HepG2 (cell line): ENCODE measurements at regions not wholly inside any gene's neighbourhood (a gene's known extent, or its start where the extent isn't known, plus 50 kb on each side); places are given as distances from the start of the nearest gene placed in this dataset.

Experiments used
- ATAC-seq: fragments of 200-7000 bp; cut with Tn5 transposase; 3 replicates; pipeline ENCODE4 v1.9.1; 2020; ENCODE audit warnings: mild to moderate bottlenecking, moderate library complexity
- BruUV-seq: library from RNA; stranded (reverse); fragments of 400-500 nt; replicated peaks from 2 replicates; lab custom pipeline; 2021; lab: Mats Ljungman, UMichigan
- CTCF ChIA-PET: fragments of 300-600 bp; formaldehyde crosslinking; extraction: SDS; loops from one replicate; lab custom pipeline; 2021; ENCODE audit warnings: low total read pairs, inconsistent platforms, low intra/inter-chr PET ratio; lab: Yijun Ruan, JAX
- POLR2A ChIA-PET: fragments of 350-600 bp; sonication (Branson Sonifier 250); formaldehyde crosslinking; loops from one replicate; lab custom pipeline; 2020; ENCODE audit warnings: antibody characterized with exemption, inconsistent platforms; lab: Yijun Ruan, JAX
- DNase-seq: peaks from one replicate; pipeline ENCODE4 v3.0.0-alpha.2; 2015; ENCODE audit warnings: low spot score
- FAIRE-seq: peaks from 3 replicates; lab custom pipeline; 2011; peaks lifted over from hg19 to GRCh38; lab: Jason Lieb, UNC
- H2AFZ ChIP-seq: one replicate; pipeline ENCODE4 v1.6.1; 2011; ENCODE audit warnings: low read length, inconsistent platforms
- H3K27ac ChIP-seq: fragments of 300-600 bp; 3 replicates; pipeline ENCODE4 v1.8.0; 2011; ENCODE audit warnings: mixed run types, mild to moderate bottlenecking, mixed read lengths, low read length, inconsistent platforms; ENCODE audit not compliant: insufficient read depth; ENCODE audit errors: extremely low read length
- H3K27me3 ChIP-seq, 2 experiments: fragments of 200-600 bp in 1 of 2; 2 replicates in 1 of 2; 3 replicates in 1 of 2; pipeline versions ENCODE4 v1.6.0 to v1.8.0; 2011; ENCODE audit warnings: low read length in 2 of 2, mild to moderate bottlenecking in 2 of 2, moderate library complexity in 2 of 2, inconsistent platforms in 1 of 2; ENCODE audit not compliant: insufficient read depth in 2 of 2, control insufficient read depth in 1 of 2
- H3K36me3 ChIP-seq, 2 experiments: fragments of 200-600 bp in 1 of 2; replicated peaks in 1 of 2; 2 replicates in 1 of 2; 3 replicates in 1 of 2; pipeline versions ENCODE4 v1.5.1 to v1.8.0; 2011; ENCODE audit warnings: low read length in 2 of 2, inconsistent platforms in 1 of 2; ENCODE audit not compliant: insufficient read depth in 2 of 2, control insufficient read depth in 1 of 2
- H3K4me1 ChIP-seq: 2 replicates; pipeline ENCODE4 v1.5.1; 2012; ENCODE audit warnings: low read length, inconsistent platforms; ENCODE audit not compliant: insufficient read depth
- H3K4me2 ChIP-seq: 2 replicates; pipeline ENCODE4 v1.6.0; 2011; ENCODE audit warnings: low read depth, low read length, inconsistent platforms
- H3K4me3 ChIP-seq, 3 experiments: fragments of 200-600 bp in 1 of 3; sonication (generic), shearing (Covaris generic) in 1 of 3; replicated peaks in 1 of 3; 2 replicates each; pipeline ENCODE4 v1.5.1; 2011 to 2016; ENCODE audit warnings: low read length in 3 of 3, inconsistent platforms in 2 of 3, low read depth in 2 of 3, mild to moderate bottlenecking in 2 of 3, control low read depth in 1 of 3, mixed read lengths in 1 of 3; ENCODE audit not compliant: insufficient read depth in 1 of 3
- H3K79me2 ChIP-seq: one replicate; pipeline ENCODE4 v1.6.1; 2011; ENCODE audit warnings: low read length, inconsistent platforms; ENCODE audit not compliant: insufficient read depth
- H3K9ac ChIP-seq: 2 replicates; pipeline ENCODE4 v1.6.0; 2011; ENCODE audit warnings: mild to moderate bottlenecking, low read depth, low read length, inconsistent platforms; ENCODE audit not compliant: insufficient read depth
- H3K9me3 ChIP-seq: 2 replicates; pipeline ENCODE4 v1.5.1; 2012; ENCODE audit warnings: mild to moderate bottlenecking, low read length
- H4K20me1 ChIP-seq: 2 replicates; pipeline ENCODE4 v1.6.0; 2011; ENCODE audit warnings: inconsistent platforms, mild to moderate bottlenecking, low read length, moderate library complexity; ENCODE audit not compliant: insufficient read depth
- ATRX ChIP-seq: sonication (generic); formaldehyde crosslinking; IDR thresholded peaks from 2 replicates; pipeline ENCODE4 v1.4.0; 2020; ENCODE audit warnings: missing genetic modification reagents, borderline replicate concordance
- MAFF ChIP-seq: IDR thresholded peaks from 2 replicates; pipeline ENCODE4 v1.6.1; 2011; ENCODE audit warnings: low read depth, low read length, improper control_type of control experiment
- MAFK ChIP-seq, 2 experiments: IDR thresholded peaks in 1 of 2; conservative IDR thresholded peaks in 1 of 2; 2 replicates each; pipeline ENCODE4 v1.6.1; 2011; ENCODE audit warnings: improper control_type of control experiment in 2 of 2, low read length in 2 of 2
- SRY ChIP-seq: sonication (generic); formaldehyde crosslinking; IDR thresholded peaks from 2 replicates; pipeline ENCODE4 v1.8.0; 2022; ENCODE audit warnings: mild to moderate bottlenecking, missing genetic modification reagents
- ZEB1 ChIP-seq: IDR thresholded peaks from 2 replicates; pipeline ENCODE4 v1.6.1; 2012; ENCODE audit warnings: mild to moderate bottlenecking, low read depth, inconsistent platforms; ENCODE audit not compliant: insufficient replicate concordance
- ZNF451 ChIP-seq: sonication (generic); formaldehyde crosslinking; IDR thresholded peaks from 2 replicates; pipeline ENCODE4 v1.5.0; 2020; ENCODE audit warnings: mild to moderate bottlenecking, missing genetic modification reagents
- ZSCAN12 ChIP-seq: sonication (generic); formaldehyde crosslinking; IDR thresholded peaks from 2 replicates; pipeline ENCODE4 v1.9.0; 2021; ENCODE audit warnings: mild to moderate bottlenecking, missing genetic modification reagents
- WGBS: methylation state at CpG from one replicate; pipeline ENCODE4 v1.1.6; 2017; ENCODE audit warnings: low lambda C conversion rate; 5-methylcytosine and 5-hydroxymethylcytosine counted together
- in situ Hi-C: cut with HindIII; loops from 2 replicates; pipeline ENCODE4 v1.10.0; 2017; ENCODE audit warnings: low pct_unique_long_range_greater_than_20kb; ENCODE audit not compliant: extremely low pct_ligation_motif_present
- intact Hi-C: fragments of 100-400 bp; cut with micrococcal nuclease; formaldehyde crosslinking; loops from one replicate; pipeline ENCODE4 v1.10.0; 2022; ENCODE audit not compliant: unreplicated experiment

DNA sequence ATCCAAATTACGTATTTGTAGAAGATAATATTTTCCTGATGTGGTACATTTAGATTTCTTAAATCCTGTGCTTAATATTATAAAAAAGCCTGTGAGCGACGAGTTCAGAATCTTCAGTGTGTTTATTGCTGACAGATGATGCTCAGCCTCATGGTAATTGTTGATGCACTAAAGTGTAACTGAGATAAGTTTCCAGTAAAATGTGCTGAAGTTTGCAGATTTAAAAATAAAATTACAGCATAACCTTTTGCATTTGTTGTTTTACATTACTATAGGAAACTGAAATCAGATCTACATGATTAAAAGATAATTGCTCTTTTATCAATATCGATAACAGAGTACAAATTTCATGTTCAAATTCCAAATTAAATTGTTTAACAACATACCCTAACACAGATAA lies 307.6 kb downstream of the FIGN start:
- Histone ChIP-seq H3K4me3 (no peak overlapping the region), H3K9me3 (no peaks in the 10 kb centered on the region), H3K9ac (no peak overlapping the region), H3K4me1 (no peaks in the 10 kb centered on the region), H3K27ac (no peak overlapping the region), H4K20me1 (no peaks in the 10 kb centered on the region), H2AFZ (no peak overlapping the region), H3K4me2 (no peak overlapping the region), H3K36me3 (no peaks in the 10 kb centered on the region), H3K79me2 (no peaks in the 10 kb centered on the region), H3K27me3 (no peaks in the 10 kb centered on the region)
- no peak for TF ChIP-seq ZSCAN12 (CRISPR knock-in tag)
- TF ChIP-seq MAFK (conservative IDR thresholded peaks at IDR 0.05 in 1 of 2, IDR thresholded peaks at IDR 0.05 in 1 of 2; ENCODE audit: low read length in 2 of 2), result peak; percentile 70 to 80; a peak in 3 of 4 replicates
- peak; percentile 65 for TF ChIP-seq MAFF
- POLR2A ChIA-PET, result no interaction called here
- ATAC-seq (no peak), DNase-seq (no peak), FAIRE-seq (no peak)
- intact Hi-C loops (no loop called here), in situ Hi-C loops (no loop called here)
- CTCF ChIA-PET, result no interaction called here
- WGBS, result 10% methylated on average over 4 of the region's 4 CpGs
- BruUV-seq, result no TSS peak

DNA sequence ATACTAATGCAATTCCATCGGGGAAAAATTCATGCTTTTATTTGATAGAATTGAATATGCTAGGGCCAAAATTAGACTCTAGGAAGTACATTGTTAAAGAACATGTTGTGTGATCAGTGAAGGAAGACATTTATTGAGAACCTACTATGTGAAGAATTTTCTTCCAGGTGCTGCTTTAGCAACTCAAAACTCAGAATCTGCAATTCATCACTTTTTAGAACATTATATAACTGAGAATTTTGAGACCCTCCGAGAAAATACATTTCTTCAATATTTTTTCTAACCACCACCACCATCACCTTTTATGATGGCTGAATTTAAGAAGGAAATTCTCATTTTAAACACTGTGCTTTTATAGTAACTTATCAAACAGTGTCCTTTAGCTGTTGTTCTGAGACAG lies 315.2 kb downstream of the FIGN start:
- no peak overlapping the region for H3K4me2 ChIP-seq
- CTCF ChIA-PET, result no interaction called here
- H3K4me3 ChIP-seq, result no peak overlapping the region
- no peak for TF ChIP-seq ZEB1
- peak; percentile 49 for TF ChIP-seq MAFF
- no peak for TF ChIP-seq ATRX (CRISPR knock-in tag)
- TF ChIP-seq ZNF451 (CRISPR knock-in tag), result no peak
- peak; percentile 54 to 57; a peak in 3 of 4 replicates for TF ChIP-seq MAFK (conservative IDR thresholded peaks at IDR 0.05 in 1 of 2, IDR thresholded peaks at IDR 0.05 in 1 of 2; ENCODE audit: low read length in 2 of 2)
- TF ChIP-seq SRY (CRISPR knock-in tag), result no peak
- TF ChIP-seq, all 625 proteins: peak for 2
- DNase-seq (no peak), ATAC-seq (no peak), FAIRE-seq (no peak)
- BruUV-seq, result no TSS peak
- Histone ChIP-seq H3K27me3 (no peaks in the 10 kb centered on the region), H3K9me3 (no peaks in the 10 kb centered on the region), H3K36me3 (no peaks in the 10 kb centered on the region), H2AFZ (no peak overlapping the region), H3K4me1 (no peaks in the 10 kb centered on the region), H3K9ac (no peak overlapping the region), H3K27ac (no peak overlapping the region), H3K79me2 (no peaks in the 10 kb centered on the region), H4K20me1 (no peaks in the 10 kb centered on the region)
- intact Hi-C loops, result no loop called here
- POLR2A ChIA-PET, result no interaction called here
- WGBS, result 34% methylated on average over 2 of the region's 2 CpGs
- in situ Hi-C loops, result no loop called here
